Transverse colon (tissue), 4 donors: ENCODE measurements at regions not wholly inside any gene's neighbourhood (a gene's known extent, or its start where the extent isn't known, plus 50 kb on each side); places are given as distances from the start of the nearest gene placed in this dataset.

ENCODE experiments used
- DNase-seq: peaks from one replicate; pipeline ENCODE4 v3.0.0-alpha.2; 2019
- H3K27ac ChIP-seq, 4 donors: fragments of 200-600 bp; sonication (generic); 2 replicates each; pipeline ENCODE4 v1.5.1; 2016 to 2018; ENCODE audit warnings: inconsistent platforms in 4 of 4
- H3K27me3 ChIP-seq: fragments of 200-600 bp; sonication (generic); 2 replicates; pipeline ENCODE4 v1.5.1; 2017; ENCODE audit warnings: inconsistent platforms
- H3K36me3 ChIP-seq, 4 donors: fragments of 200-600 bp; sonication (generic); 2 replicates each; pipeline ENCODE4 v1.5.1; 2017 to 2019; ENCODE audit warnings: inconsistent platforms in 4 of 4
- H3K4me1 ChIP-seq, 4 donors: fragments of 200-600 bp; sonication (generic); 2 replicates each; pipeline ENCODE4 v1.5.1; 2017 to 2020; ENCODE audit warnings: inconsistent platforms in 4 of 4
- H3K4me3 ChIP-seq, 4 donors: fragments of 200-600 bp; sonication (generic); 1 replicate in 1 of 4; 2 replicates in 3 of 4; pipeline versions ENCODE4 v1.5.1 to v1.6.1; 2017 to 2019; ENCODE audit warnings: inconsistent platforms in 4 of 4
- H3K9me3 ChIP-seq, 2 donors: fragments of 200-600 bp; sonication (generic); 2 replicates each; pipeline ENCODE4 v1.5.1; 2017 to 2019; ENCODE audit warnings: inconsistent platforms in 2 of 2
- EP300 ChIP-seq: sonication (generic); formaldehyde crosslinking; IDR thresholded peaks from one replicate; pipeline ENCODE4 v1.6.1; 2017; ENCODE audit warnings: antibody characterized with exemption, low read depth
- POLR2A ChIP-seq: fragments of 450-650 bp; IDR thresholded peaks from one replicate; pipeline ENCODE4 v1.6.1; 2016; ENCODE audit warnings: antibody characterized with exemption, mild to moderate bottlenecking, moderate library complexity
- POLR2AphosphoS5 ChIP-seq, 3 donors: sonication (generic); formaldehyde crosslinking; IDR thresholded peaks; one replicate each; pipeline ENCODE4 v1.6.1; 2016; ENCODE audit warnings: antibody characterized with exemption in 3 of 3
- WGBS, 2 donors: methylation state at CpG; one replicate each; pipeline ENCODE4 v1.1.5; 2018; ENCODE audit warnings: low coverage in 1 of 2; 5-methylcytosine and 5-hydroxymethylcytosine counted together
- in situ Hi-C, 4 donors: fragments of 200-750 bp; cut with MboI; loops; one replicate each; pipeline versions ENCODE4 v1.15.0 to v1.15.1; 2017; ENCODE audit warnings: low sequenced_read_pairs in 3 of 4, low pct_ligation_motif_present in 1 of 4, low pct_unique_long_range_greater_than_20kb in 1 of 4
- intact Hi-C: fragments of 100-400 bp; cut with DNase I; formaldehyde crosslinking; loops from one replicate; pipeline ENCODE4 v1.15.1; 2023; ENCODE audit warnings: low total_unique reads
- TF ChIP-seq, protein P1 (sequence below), 5 experiments: fragments of 200-600 bp in 3 of 5; fragments of 450-650 bp in 2 of 5; sonication (generic) in 3 of 5; IDR thresholded peaks; 1 replicate in 2 of 5; 2 replicates in 3 of 5; pipeline ENCODE4 v1.5.1; 2016 to 2017; ENCODE audit warnings: antibody characterized with exemption in 5 of 5, inconsistent platforms in 3 of 5, mild to moderate bottlenecking in 2 of 5, moderate library complexity in 1 of 5

DNA sequence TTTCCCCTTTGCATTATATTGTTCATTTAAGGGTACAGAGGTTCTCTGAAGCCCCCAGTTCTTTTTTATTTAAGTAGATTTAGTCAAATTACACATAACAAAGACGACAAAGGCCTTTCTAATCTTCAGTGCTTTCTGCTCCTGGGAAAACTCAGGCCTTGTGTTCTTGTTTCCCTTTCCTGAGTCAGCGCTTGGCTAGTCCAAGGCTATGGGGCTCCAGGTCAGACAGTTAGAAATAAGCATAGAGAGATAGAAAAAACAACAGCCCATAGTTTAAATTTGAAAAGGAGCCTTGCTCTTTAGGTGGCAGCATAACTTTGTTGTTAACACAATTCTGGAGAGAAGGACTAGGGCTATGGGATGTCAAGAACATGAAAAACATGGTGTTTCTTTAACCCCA is 97.3 kb downstream of the PPP1R2C start:
- Histone ChIP-seq H3K4me1 (no peaks in the 10 kb centered on the region), H3K27me3 (no peaks in the 10 kb centered on the region), H3K36me3 (no peaks in the 10 kb centered on the region), H3K27ac (no peak overlapping the region), H3K4me3 (no peak overlapping the region), H3K9me3 (no peaks in the 10 kb centered on the region)
- intact Hi-C loops: no loop called here
- in situ Hi-C loops: no loop called here
- TF ChIP-seq, protein P1, sequence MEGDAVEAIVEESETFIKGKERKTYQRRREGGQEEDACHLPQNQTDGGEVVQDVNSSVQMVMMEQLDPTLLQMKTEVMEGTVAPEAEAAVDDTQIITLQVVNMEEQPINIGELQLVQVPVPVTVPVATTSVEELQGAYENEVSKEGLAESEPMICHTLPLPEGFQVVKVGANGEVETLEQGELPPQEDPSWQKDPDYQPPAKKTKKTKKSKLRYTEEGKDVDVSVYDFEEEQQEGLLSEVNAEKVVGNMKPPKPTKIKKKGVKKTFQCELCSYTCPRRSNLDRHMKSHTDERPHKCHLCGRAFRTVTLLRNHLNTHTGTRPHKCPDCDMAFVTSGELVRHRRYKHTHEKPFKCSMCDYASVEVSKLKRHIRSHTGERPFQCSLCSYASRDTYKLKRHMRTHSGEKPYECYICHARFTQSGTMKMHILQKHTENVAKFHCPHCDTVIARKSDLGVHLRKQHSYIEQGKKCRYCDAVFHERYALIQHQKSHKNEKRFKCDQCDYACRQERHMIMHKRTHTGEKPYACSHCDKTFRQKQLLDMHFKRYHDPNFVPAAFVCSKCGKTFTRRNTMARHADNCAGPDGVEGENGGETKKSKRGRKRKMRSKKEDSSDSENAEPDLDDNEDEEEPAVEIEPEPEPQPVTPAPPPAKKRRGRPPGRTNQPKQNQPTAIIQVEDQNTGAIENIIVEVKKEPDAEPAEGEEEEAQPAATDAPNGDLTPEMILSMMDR (IDR thresholded peaks at IDR 0.05): no peak
- TF ChIP-seq EP300 (no peak), POLR2A (no peak), POLR2AphosphoS5 (IDR thresholded peaks at IDR 0.05) (no peak)
- no peak for DNase-seq
- 50 to 56% methylated on average over 1 to 2 of the region's 2 CpGs for WGBS, 2 donors

DNA sequence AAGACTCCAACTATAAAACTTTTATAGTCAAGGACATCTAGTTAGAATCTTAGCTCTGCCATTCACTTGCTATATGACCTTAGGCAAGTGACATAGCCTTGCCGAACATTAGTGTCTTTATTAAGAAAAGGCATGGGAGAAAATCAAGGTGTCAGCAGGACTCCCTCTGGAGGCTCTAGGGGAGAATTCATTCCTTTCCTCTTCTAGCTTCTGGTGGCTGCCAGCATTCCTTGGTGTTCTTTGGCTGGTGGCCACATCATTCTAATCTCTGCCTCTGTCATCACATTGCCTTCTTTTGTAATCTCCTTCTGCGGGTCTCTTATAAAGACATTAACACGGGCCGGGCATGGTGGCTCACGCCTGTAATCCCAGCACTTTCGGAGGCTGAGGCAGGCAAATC is 99.8 kb downstream of the PPP1R2C start:
- Histone ChIP-seq H3K27ac (no peak overlapping the region), H3K9me3 (no peaks in the 10 kb centered on the region), H3K4me1 (no peaks in the 10 kb centered on the region), H3K4me3 (no peak overlapping the region), H3K36me3 (no peaks in the 10 kb centered on the region), H3K27me3 (no peaks in the 10 kb centered on the region)
- no peak for DNase-seq
- TF ChIP-seq, protein P1 (IDR thresholded peaks at IDR 0.05): peak in 2 of 5 experiments; percentile 9 to 15
- no peak for TF ChIP-seq POLR2A
- TF ChIP-seq POLR2AphosphoS5 (IDR thresholded peaks at IDR 0.05): no peak
- TF ChIP-seq EP300: no peak
- intact Hi-C loops: no loop called here
- in situ Hi-C loops: no loop called here
- 80% methylated on average over 6 of the region's 6 CpGs; no CpG with 5 or more reads in 1 of the 2 donors for WGBS, 2 donors

DNA sequence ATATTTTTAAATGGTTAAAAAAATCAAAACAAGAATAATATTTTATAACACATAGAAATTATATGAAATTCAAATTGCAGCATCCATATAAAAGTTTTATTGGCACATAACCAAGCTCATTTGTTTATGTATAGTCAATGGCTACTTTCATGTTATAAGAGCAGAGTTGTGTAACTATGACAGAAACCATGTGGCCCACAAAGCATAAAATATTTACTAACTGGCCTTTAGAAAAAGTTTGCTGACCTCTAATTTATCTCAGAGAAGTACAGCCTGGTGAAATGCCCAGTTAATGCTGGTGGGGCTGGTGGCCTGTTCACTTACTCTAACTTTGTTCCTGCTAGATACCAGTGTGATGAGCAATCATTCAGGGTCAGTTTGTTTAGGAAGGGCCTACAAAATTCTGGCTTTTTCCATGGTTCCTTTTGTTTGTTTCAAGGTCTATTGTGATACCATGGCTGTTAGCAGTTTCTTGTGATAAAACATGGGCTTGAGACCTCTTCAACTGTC is 104.6 kb downstream of the PPP1R2C start:
- Histone ChIP-seq H3K4me3 (no peak overlapping the region), H3K9me3 (no peaks in the 10 kb centered on the region), H3K27ac (no peak overlapping the region), H3K4me1 (no peaks in the 10 kb centered on the region), H3K36me3 (no peaks in the 10 kb centered on the region), H3K27me3 (no peaks in the 10 kb centered on the region)
- DNase-seq: no peak
- in situ Hi-C loops (no loop called here), intact Hi-C loops (no loop called here)
- TF ChIP-seq POLR2A (no peak), EP300 (no peak), POLR2AphosphoS5 (IDR thresholded peaks at IDR 0.05) (no peak)
- TF ChIP-seq, protein P1 (IDR thresholded peaks at IDR 0.05): no peak

DNA sequence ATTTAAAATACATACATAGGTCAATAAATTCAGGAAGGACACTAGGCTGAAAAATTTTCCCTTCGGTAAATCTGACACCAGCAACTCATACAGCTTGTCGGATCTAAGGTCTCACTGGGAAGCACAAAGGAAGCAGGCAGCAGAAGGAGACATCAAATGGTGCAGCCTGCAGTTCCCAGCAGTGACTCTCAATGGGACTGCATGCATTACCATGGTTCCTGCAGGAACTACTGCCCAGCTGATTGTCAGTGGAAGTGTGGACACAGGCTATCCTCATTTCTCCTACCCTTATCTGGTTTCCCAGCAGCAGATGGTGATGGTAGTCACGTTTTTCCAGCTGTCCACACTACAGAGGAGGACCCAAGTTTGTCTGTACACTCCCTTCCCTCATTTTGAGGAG is 113.3 kb downstream of the PPP1R2C start:
- no peak for DNase-seq
- in situ Hi-C loops (no loop called here), intact Hi-C loops (no loop called here)
- H3K9me3 ChIP-seq: no peaks in the 10 kb centered on the region
- no peak overlapping the region for H3K4me3 ChIP-seq
- WGBS, 2 donors: 60% methylated on average over 3 of the region's 3 CpGs; no CpG with 5 or more reads in 1 of the 2 donors
- TF ChIP-seq EP300: no peak
- no peak for TF ChIP-seq POLR2AphosphoS5 (IDR thresholded peaks at IDR 0.05)
- no peak for TF ChIP-seq POLR2A
- TF ChIP-seq, protein P1 (IDR thresholded peaks at IDR 0.05): no peak
- H3K4me1 ChIP-seq: no peaks in the 10 kb centered on the region
- H3K27ac ChIP-seq: no peak overlapping the region
- no peaks in the 10 kb centered on the region for H3K36me3 ChIP-seq
- H3K27me3 ChIP-seq: no peaks in the 10 kb centered on the region
